PC-9 (cell line): ENCODE measurements at regions not wholly inside any gene's neighbourhood (a gene's known extent, or its start where the extent isn't known, plus 50 kb on each side); places are given as distances from the start of the nearest gene placed in this dataset.

ENCODE experiments used
- EZH2 ChIP-seq: fragments of 200-600 bp; sonication (generic); IDR thresholded peaks from 2 replicates; pipeline ENCODE4 v1.8.0; 2017; ENCODE audit warnings: antibody characterized with exemption, low read depth
- TF ChIP-seq, protein P1 (sequence below): fragments of 200-600 bp; sonication (generic); conservative IDR thresholded peaks from 2 replicates; pipeline ENCODE4 v1.6.1; 2017; ENCODE audit warnings: mixed run types, antibody characterized with exemption, mild to moderate bottlenecking, moderate library complexity

DNA sequence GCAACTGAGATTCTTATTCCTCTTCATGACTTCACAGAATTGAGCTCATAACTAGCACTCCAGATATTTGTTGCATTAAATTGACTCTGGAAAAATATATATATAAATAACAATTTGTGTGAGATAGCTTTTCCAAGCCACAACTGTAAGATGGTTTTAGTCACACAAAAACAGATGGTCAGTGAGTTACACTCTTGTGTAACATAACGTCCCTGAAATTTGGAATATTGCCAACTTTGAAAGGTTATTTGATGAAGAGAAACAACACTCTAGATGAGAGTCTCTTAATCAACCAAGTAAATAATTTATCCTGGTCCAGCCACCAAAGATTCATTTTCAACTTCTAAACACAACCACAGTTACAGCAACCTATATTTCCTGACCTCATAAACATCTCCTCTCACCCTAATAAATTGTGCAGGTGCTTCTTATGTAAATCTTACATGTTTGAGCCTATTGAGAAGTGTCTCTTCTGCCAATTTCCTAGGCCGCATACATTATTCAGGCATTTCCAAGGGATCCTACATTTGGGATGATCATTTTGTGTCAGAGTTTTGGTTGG is 84.9 kb upstream of the ACP3 start:
- TF ChIP-seq, protein P1, sequence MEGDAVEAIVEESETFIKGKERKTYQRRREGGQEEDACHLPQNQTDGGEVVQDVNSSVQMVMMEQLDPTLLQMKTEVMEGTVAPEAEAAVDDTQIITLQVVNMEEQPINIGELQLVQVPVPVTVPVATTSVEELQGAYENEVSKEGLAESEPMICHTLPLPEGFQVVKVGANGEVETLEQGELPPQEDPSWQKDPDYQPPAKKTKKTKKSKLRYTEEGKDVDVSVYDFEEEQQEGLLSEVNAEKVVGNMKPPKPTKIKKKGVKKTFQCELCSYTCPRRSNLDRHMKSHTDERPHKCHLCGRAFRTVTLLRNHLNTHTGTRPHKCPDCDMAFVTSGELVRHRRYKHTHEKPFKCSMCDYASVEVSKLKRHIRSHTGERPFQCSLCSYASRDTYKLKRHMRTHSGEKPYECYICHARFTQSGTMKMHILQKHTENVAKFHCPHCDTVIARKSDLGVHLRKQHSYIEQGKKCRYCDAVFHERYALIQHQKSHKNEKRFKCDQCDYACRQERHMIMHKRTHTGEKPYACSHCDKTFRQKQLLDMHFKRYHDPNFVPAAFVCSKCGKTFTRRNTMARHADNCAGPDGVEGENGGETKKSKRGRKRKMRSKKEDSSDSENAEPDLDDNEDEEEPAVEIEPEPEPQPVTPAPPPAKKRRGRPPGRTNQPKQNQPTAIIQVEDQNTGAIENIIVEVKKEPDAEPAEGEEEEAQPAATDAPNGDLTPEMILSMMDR, result no peak
- TF ChIP-seq EZH2, result no peak
